CD8-positive, alpha-beta memory T cell (primary cell): ENCODE measurements at regions not wholly inside any gene's neighbourhood (a gene's known extent, or its start where the extent isn't known, plus 50 kb on each side); places are given as distances from the start of the nearest gene placed in this dataset.

ENCODE experiments used
- CTCF ChIA-PET: fragments of 350-600 bp; sonication (Branson Sonifier 250); formaldehyde crosslinking; loops from one replicate; lab custom pipeline; 2021; ENCODE audit warnings: antibody characterized with exemption; lab: Charles Lee
- POLR2A ChIA-PET: fragments of 350-600 bp; sonication (Branson Sonifier 250); formaldehyde crosslinking; loops from one replicate; lab custom pipeline; 2021; ENCODE audit warnings: antibody characterized with exemption; lab: Charles Lee
- DNase-seq, 5 donors: peaks; one replicate each; pipeline versions ENCODE4 v3.0.0 to v3.0.0-alpha.2; 2020 to 2022; ENCODE audit warnings: mixed read lengths in 1 of 5
- H3K27ac ChIP-seq: one replicate; pipeline ENCODE4 v1.7.0; 2013; ENCODE audit warnings: low read depth, mild to moderate bottlenecking, low read length, moderate library complexity
- H3K27me3 ChIP-seq: 2 replicates; pipeline ENCODE4 v1.7.0; 2013; ENCODE audit warnings: low read length, mild to moderate bottlenecking; ENCODE audit not compliant: insufficient read depth, poor library complexity, severe bottlenecking
- H3K36me3 ChIP-seq: 2 replicates; pipeline ENCODE4 v1.7.0; 2013; ENCODE audit warnings: mild to moderate bottlenecking, low read length, moderate library complexity; ENCODE audit not compliant: insufficient read depth
- H3K4me1 ChIP-seq: 2 replicates; pipeline ENCODE4 v1.7.0; 2013; ENCODE audit warnings: mild to moderate bottlenecking, low read length, moderate library complexity; ENCODE audit not compliant: insufficient read depth
- H3K4me3 ChIP-seq: 2 replicates; pipeline ENCODE4 v1.7.0; 2013; ENCODE audit warnings: mild to moderate bottlenecking, low read length
- H3K9me3 ChIP-seq: 2 replicates; pipeline ENCODE4 v1.7.0; 2013; ENCODE audit warnings: mild to moderate bottlenecking, low read length
- H3K27ac Mint-ChIP-seq, 8 donors: one replicate each; pipeline ENCODE4 v1.8.0; 2020 to 2021; ENCODE audit warnings: mixed read lengths in 8 of 8, mild to moderate bottlenecking in 6 of 8, inconsistent platforms in 3 of 8, moderate library complexity in 3 of 8
- H3K27me3 Mint-ChIP-seq, 2 donors: one replicate each; pipeline ENCODE4 v1.8.0; 2020 to 2021; ENCODE audit warnings: mixed read lengths in 2 of 2, mild to moderate bottlenecking in 1 of 2, moderate library complexity in 1 of 2
- H3K36me3 Mint-ChIP-seq, 3 donors: one replicate each; pipeline ENCODE4 v1.8.0; 2020 to 2021; ENCODE audit warnings: mixed read lengths in 3 of 3, inconsistent platforms in 1 of 3, mild to moderate bottlenecking in 1 of 3
- H3K4me1 Mint-ChIP-seq, 3 donors: one replicate each; pipeline ENCODE4 v1.8.0; 2020 to 2021; ENCODE audit warnings: mixed read lengths in 3 of 3, inconsistent platforms in 1 of 3, mild to moderate bottlenecking in 1 of 3
- H3K4me3 Mint-ChIP-seq, 7 donors: one replicate each; pipeline ENCODE4 v1.8.0; 2020 to 2021; ENCODE audit warnings: mixed read lengths in 7 of 7, mild to moderate bottlenecking in 6 of 7, moderate library complexity in 4 of 7, inconsistent platforms in 2 of 7
- H3K9me3 Mint-ChIP-seq, 5 donors: one replicate each; pipeline ENCODE4 v1.8.0; 2020 to 2022; ENCODE audit warnings: mixed read lengths in 5 of 5, mild to moderate bottlenecking in 3 of 5, moderate library complexity in 2 of 5, inconsistent platforms in 1 of 5

- H3K9me3 ChIP-seq = no peaks in the 10 kb centered on the region
- ChIA-PET POLR2A (no interaction called here), CTCF (interaction anchor here (1.2 to 1.6 kb wide), 2 partner anchors 11 kb away, joined by 3 to 6 read pairs; no protein-coding TSS in a partner anchor)
- H3K27ac ChIP-seq = no peak overlapping the region
- peak overlapping the region in 5 of 7 donors; percentile 12 to 61 (median 58) for H3K4me3 Mint-ChIP-seq
- H3K27me3 ChIP-seq = no peaks in the 10 kb centered on the region
- H3K4me1 ChIP-seq = peaks cover 29% of the 10 kb centered on the region
- H3K4me1 Mint-ChIP-seq = peaks cover 16 to 32% (median 26%) of the 10 kb centered on the region in 3 donors
- no peak for DNase-seq
- no peak overlapping the region for H3K4me3 ChIP-seq
- peak overlapping the region in 2 of 8 donors; percentile 43 to 61 for H3K27ac Mint-ChIP-seq
- no peaks in the 10 kb centered on the region for H3K36me3 ChIP-seq
- peaks cover 0 to 5% of the 10 kb centered on the region in 2 donors for H3K27me3 Mint-ChIP-seq
- H3K36me3 Mint-ChIP-seq = no peaks in the 10 kb centered on the region
- no peaks in the 10 kb centered on the region for H3K9me3 Mint-ChIP-seq
Measured at GRCh38 chr7:26101361-26102151, 50.4 kb upstream of the NFE2L3 start.

- H3K4me1 ChIP-seq = peaks cover 25% of the 10 kb centered on the region
- Mint-ChIP-seq H3K4me3 (no peak overlapping the region), H3K9me3 (no peaks in the 10 kb centered on the region), H3K36me3 (no peaks in the 10 kb centered on the region), H3K4me1 (peaks cover 14 to 26% (median 20%) of the 10 kb centered on the region in 3 donors), H3K27me3 (peaks cover 0 to 7% of the 10 kb centered on the region in 2 donors), H3K27ac (peak overlapping the region in 1 of 8 donors; percentile 81)
- ChIA-PET POLR2A (no interaction called here), CTCF (interaction anchor here (1.6 kb wide), 1 partner anchor 11 kb away, joined by 6 read pairs; no protein-coding TSS in a partner anchor)
- H3K27me3 ChIP-seq = no peaks in the 10 kb centered on the region
- H3K36me3 ChIP-seq = no peaks in the 10 kb centered on the region
- no peak overlapping the region for H3K27ac ChIP-seq
- no peak overlapping the region for H3K4me3 ChIP-seq
- no peak for DNase-seq
- H3K9me3 ChIP-seq = no peaks in the 10 kb centered on the region
Measured at GRCh38 chr7:26102176-26102575, 49.8 kb upstream of the NFE2L3 start.
